GM19468 (cell line): ENCODE measurements at regions not wholly inside any gene's neighbourhood (a gene's known extent, or its start where the extent isn't known, plus 50 kb on each side); places are given as distances from the start of the nearest gene placed in this dataset.

Experiments used
- ATAC-seq: cut with Tn5 transposase; IDR thresholded peaks from one replicate; pipeline ENCODE4 v1.9.1; 2021; ENCODE audit warnings: mild to moderate bottlenecking, moderate library complexity, moderate number of reproducible peaks; ENCODE audit not compliant: unreplicated experiment; ENCODE audit errors: extremely low read depth

GRCh38 chr6:87869064-87869905, 167.3 kb upstream of the AKIRIN2 start:
- ATAC-seq, result no peak

- ATAC-seq, result no peak
Observed at GRCh38 chr6:87860902-87861301, 158.9 kb upstream of the AKIRIN2 start.

- ATAC-seq, result no peak
Observed at GRCh38 chr6:87858440-87858839, 156.4 kb upstream of the AKIRIN2 start.

- ATAC-seq, result no peak
Observed at GRCh38 chr6:87851674-87852299, 149.8 kb upstream of the AKIRIN2 start.

GRCh38 chr6:87848616-87849015, 146.6 kb upstream of the AKIRIN2 start:
- ATAC-seq, result no peak

GRCh38 chr6:87847830-87848210, 145.8 kb upstream of the AKIRIN2 start:
- no peak for ATAC-seq

- ATAC-seq, result no peak
Observed at GRCh38 chr6:87847135-87847829, 145.2 kb upstream of the AKIRIN2 start.

GRCh38 chr6:87846434-87846833, 144.4 kb upstream of the AKIRIN2 start:
- ATAC-seq, result no peak

- ATAC-seq, result no peak
Observed at GRCh38 chr6:87840324-87840723, 138.3 kb upstream of the AKIRIN2 start.

- no peak for ATAC-seq
Observed at GRCh38 chr6:87837876-87838275, 135.8 kb upstream of the AKIRIN2 start.

- ATAC-seq, result no peak
Observed at GRCh38 chr6:87837444-87837843, 135.4 kb upstream of the AKIRIN2 start.

GRCh38 chr6:87832025-87832825, 130.2 kb upstream of the AKIRIN2 start:
- ATAC-seq, result no peak

GRCh38 chr6:87830907-87831306, 128.9 kb upstream of the AKIRIN2 start:
- ATAC-seq, result no peak

- no peak for ATAC-seq
Observed at GRCh38 chr6:87829622-87830121, 127.6 kb upstream of the AKIRIN2 start.

GRCh38 chr6:87828044-87828443, 126.0 kb upstream of the AKIRIN2 start:
- ATAC-seq, result peak; percentile 65

GRCh38 chr6:87827346-87827745, 125.3 kb upstream of the AKIRIN2 start:
- no peak for ATAC-seq

GRCh38 chr6:87826424-87826823, 124.4 kb upstream of the AKIRIN2 start:
- ATAC-seq, result no peak

- ATAC-seq, result no peak
Observed at GRCh38 chr6:87825821-87826221, 123.8 kb upstream of the AKIRIN2 start.

- no peak for ATAC-seq
Observed at GRCh38 chr6:87824958-87825491, 123.0 kb upstream of the AKIRIN2 start.

GRCh38 chr6:87822011-87822410, 120.0 kb upstream of the AKIRIN2 start:
- ATAC-seq, result no peak
